Gastrocnemius medialis (tissue), 4 donors: ENCODE measurements at regions not wholly inside any gene's neighbourhood (a gene's known extent, or its start where the extent isn't known, plus 50 kb on each side); places are given as distances from the start of the nearest gene placed in this dataset.

Experiments used
- CTCF ChIP-seq, 5 experiments: fragments of 450-650 bp in 3 of 5; fragments of 200-600 bp in 2 of 5; sonication (generic) in 2 of 5; IDR thresholded peaks in 4 of 5; conservative IDR thresholded peaks in 1 of 5; 1 replicate in 4 of 5; 2 replicates in 1 of 5; pipeline ENCODE4 v1.5.1; 2016 to 2019; ENCODE audit warnings: antibody characterized with exemption in 5 of 5, mild to moderate bottlenecking in 3 of 5, moderate library complexity in 3 of 5
- POLR2A ChIP-seq, 2 donors: fragments of 450-650 bp; IDR thresholded peaks; one replicate each; pipeline ENCODE4 v1.6.1; 2017; ENCODE audit warnings: antibody characterized with exemption in 2 of 2, mild to moderate bottlenecking in 2 of 2, moderate library complexity in 2 of 2

- TF ChIP-seq CTCF (IDR thresholded peaks at IDR 0.05 in 4 of 5, conservative IDR thresholded peaks at IDR 0.05 in 1 of 5) (no peak), POLR2A (IDR thresholded peaks at IDR 0.05) (no peak)
Observed at GRCh38 chr6:11445146-11445545, 92.4 kb upstream of the TMEM170B start.
